ENCODE measurements at regions not wholly inside any gene's neighbourhood (a gene's known extent, or its start where the extent isn't known, plus 50 kb on each side); places are given as distances from the start of the nearest gene placed in this dataset.

DNA sequence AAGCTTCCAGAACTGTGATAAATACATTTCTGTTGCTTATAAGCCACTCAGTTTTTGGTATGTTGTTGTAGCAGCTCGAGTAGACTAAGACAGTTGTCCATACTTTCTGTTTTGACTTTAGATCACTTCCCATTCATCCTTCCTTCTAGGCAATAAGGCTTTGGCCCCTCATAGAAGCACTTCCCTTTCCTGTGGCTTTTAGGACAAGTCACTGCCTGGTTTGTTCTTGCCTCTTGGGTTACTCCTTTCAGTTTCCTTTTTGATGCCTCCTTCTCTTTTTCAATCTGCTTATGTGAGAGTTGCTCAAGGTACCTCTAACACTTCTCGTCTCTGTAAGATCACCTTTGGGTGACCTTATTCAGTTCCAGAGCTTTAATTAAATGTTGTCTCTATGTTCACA, 72.4 kb upstream of the NTRK2 start:
- no peak overlapping the region for H3K27ac ChIP-seq
- TF ChIP-seq, protein P1, sequence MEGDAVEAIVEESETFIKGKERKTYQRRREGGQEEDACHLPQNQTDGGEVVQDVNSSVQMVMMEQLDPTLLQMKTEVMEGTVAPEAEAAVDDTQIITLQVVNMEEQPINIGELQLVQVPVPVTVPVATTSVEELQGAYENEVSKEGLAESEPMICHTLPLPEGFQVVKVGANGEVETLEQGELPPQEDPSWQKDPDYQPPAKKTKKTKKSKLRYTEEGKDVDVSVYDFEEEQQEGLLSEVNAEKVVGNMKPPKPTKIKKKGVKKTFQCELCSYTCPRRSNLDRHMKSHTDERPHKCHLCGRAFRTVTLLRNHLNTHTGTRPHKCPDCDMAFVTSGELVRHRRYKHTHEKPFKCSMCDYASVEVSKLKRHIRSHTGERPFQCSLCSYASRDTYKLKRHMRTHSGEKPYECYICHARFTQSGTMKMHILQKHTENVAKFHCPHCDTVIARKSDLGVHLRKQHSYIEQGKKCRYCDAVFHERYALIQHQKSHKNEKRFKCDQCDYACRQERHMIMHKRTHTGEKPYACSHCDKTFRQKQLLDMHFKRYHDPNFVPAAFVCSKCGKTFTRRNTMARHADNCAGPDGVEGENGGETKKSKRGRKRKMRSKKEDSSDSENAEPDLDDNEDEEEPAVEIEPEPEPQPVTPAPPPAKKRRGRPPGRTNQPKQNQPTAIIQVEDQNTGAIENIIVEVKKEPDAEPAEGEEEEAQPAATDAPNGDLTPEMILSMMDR (IDR thresholded peaks at IDR 0.05), result no peak
- no peak for TF ChIP-seq ZFX (IDR thresholded peaks at IDR 0.05; ENCODE audit: borderline replicate concordance)

GRCh38 chr9:84598921-84599636, 70.5 kb upstream of the NTRK2 start:
- TF ChIP-seq, protein P1 (IDR thresholded peaks at IDR 0.05), result no peak
- TF ChIP-seq ZFX (IDR thresholded peaks at IDR 0.05; ENCODE audit: borderline replicate concordance), result no peak
- H3K27ac ChIP-seq, result no peak overlapping the region

DNA sequence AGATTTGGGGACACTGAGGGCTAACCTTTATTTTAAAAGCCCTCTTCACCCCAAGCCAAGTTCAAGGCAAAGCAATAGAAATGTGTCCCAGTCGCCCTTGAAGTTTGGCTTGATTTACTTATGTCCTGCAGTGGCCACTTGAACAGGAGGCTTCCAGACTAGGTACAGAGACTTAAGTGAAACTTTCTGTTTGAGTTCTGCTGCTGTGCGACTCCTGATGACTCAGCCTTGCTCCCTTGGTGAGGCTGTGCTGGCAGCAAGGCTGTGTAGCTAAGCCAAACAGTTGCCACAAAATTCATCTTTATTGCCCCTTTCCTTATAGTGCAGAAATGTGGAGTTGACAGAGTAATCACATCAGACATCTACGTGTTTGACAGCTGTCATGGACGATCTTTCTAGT, 68.8 kb upstream of the NTRK2 start:
- TF ChIP-seq ZFX (IDR thresholded peaks at IDR 0.05; ENCODE audit: borderline replicate concordance), result no peak
- TF ChIP-seq, protein P1 (IDR thresholded peaks at IDR 0.05), result no peak

DNA sequence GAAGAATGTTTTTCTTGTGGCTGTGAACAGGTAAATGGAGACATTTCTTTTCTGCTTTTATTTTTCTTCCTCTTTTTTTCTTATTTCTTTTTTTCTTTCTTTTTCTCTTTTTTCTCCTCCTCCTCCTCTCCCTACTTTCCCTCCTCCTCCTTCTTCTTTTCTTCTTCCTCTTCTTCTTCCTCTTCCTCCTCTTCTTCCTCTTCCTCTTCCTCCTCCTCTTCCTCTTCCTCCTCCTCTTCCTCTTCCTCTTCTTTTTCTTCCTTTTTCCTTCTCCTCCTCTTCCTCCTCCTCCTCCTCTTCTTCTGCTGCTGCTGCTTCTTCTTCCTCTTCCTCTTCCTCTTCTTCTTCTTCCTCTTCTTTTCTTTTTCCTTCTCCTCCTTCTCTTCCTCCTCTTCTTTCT, 65.3 kb upstream of the NTRK2 start:
- no peak for TF ChIP-seq ZFX (IDR thresholded peaks at IDR 0.05; ENCODE audit: borderline replicate concordance)
- TF ChIP-seq, protein P1 (IDR thresholded peaks at IDR 0.05), result no peak
- H3K27ac ChIP-seq, result no peak overlapping the region

More for the DNA sequence above, 68.8 kb upstream of the NTRK2 start:
- H3K27ac ChIP-seq, result no peak overlapping the region

- TF ChIP-seq, protein P1 (IDR thresholded peaks at IDR 0.05), result no peak
- TF ChIP-seq ZFX (IDR thresholded peaks at IDR 0.05; ENCODE audit: borderline replicate concordance), result no peak
- no peak overlapping the region for H3K27ac ChIP-seq
Observed at GRCh38 chr9:84609779-84610178, 59.8 kb upstream of the NTRK2 start.

- TF ChIP-seq, protein P1 (IDR thresholded peaks at IDR 0.05), result no peak
- TF ChIP-seq ZFX (IDR thresholded peaks at IDR 0.05; ENCODE audit: borderline replicate concordance), result no peak
- no peak overlapping the region for H3K27ac ChIP-seq
Observed at GRCh38 chr9:84613431-84613830, 56.1 kb upstream of the NTRK2 start.

- TF ChIP-seq, protein P1 (IDR thresholded peaks at IDR 0.05), result no peak
- TF ChIP-seq ZFX (IDR thresholded peaks at IDR 0.05; ENCODE audit: borderline replicate concordance), result no peak
- no peak overlapping the region for H3K27ac ChIP-seq
Observed at GRCh38 chr9:84615544-84615943, 54.0 kb upstream of the NTRK2 start.
